NCI-H1105 treated with DMSO at 0.1 percent for 48 hours (cell line): ENCODE measurements at regions not wholly inside any gene's neighbourhood (a gene's known extent, or its start where the extent isn't known, plus 50 kb on each side); places are given as distances from the start of the nearest gene placed in this dataset.

Experiments used
- DNase-seq: peaks from one replicate; lab custom pipeline; 2025; lab: John Stamatoyannopoulos, UW

DNA sequence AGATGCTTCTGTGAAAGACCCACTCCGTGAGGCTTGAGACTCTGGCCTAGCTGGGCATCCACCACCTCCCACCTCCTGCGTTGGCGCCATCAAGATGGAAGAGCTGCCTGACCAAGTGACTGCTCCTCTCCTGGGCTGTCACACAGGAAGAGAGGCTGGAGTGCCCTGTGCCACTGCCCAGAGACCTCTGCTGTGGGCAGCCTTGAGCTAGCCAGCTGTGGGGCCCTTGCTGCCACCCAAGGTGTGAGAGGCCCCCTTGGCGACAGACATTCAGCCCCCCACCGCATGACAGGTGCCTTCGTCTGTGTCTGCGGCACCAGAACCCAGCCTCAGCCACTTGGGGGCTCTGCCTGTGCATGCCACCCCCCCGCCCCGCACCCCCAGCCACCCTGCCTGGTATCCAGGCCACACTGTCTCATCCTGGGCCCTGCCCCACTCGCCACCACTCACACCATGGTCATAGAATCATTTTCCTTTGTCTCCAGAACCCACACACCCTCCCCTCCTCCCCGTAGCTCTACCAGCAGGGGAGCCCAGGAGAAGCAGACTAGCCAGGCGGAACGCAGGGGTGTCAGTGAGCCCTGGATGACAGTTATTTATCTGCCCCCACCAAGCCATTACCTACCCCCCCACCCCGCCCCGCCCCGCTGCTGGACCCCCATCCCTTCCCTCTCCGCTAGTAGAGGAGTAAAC, 120.9 kb upstream of the LHX1 start:
- no peak for DNase-seq

DNA sequence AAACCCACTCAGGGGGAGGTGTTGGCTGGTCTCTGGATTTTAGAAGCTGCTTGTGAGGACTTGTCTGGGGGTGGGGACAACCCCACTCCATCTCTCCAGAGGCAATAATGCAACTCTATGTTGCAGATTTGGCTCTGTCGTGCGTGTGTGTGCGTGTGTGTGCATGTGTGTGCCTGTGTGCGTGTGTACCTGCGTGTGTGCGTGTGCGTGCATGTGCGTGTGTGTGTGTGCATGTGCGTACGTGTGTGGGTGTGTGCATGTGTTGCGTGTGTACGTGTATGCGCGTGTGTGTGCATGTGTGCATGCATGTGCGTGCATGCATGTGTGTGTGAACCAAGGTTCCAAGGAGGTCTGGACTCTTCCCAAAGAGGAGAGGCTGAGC, 120.4 kb upstream of the LHX1 start:
- DNase-seq: no peak

DNA sequence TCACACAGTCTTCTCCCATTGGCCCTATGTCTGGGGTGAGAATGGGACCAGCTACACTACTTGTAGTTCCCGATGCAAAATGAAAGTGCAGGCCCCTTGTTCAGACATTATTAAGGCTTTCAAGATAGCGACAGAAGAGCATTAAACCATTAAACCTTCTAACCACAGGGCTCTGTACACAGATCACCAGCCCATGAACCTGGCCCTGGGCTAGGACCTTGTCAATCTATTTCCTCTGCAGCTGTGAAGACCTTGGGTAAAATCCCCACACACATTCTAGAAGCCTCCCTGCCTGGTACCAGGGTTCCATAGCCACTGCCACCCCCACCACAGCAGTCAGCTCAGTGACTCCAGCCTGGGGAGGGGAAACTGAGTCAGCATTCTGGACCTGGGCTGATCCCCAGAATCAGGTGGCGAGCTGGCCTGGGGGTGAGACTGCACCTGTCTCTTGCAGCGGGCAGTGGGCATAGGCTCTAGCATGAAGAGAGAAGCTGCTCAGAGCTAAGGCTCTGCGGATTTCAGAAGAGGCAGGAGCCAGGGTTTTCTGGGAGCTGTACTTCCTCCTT, 119.7 kb upstream of the LHX1 start:
- DNase-seq: no peak

DNA sequence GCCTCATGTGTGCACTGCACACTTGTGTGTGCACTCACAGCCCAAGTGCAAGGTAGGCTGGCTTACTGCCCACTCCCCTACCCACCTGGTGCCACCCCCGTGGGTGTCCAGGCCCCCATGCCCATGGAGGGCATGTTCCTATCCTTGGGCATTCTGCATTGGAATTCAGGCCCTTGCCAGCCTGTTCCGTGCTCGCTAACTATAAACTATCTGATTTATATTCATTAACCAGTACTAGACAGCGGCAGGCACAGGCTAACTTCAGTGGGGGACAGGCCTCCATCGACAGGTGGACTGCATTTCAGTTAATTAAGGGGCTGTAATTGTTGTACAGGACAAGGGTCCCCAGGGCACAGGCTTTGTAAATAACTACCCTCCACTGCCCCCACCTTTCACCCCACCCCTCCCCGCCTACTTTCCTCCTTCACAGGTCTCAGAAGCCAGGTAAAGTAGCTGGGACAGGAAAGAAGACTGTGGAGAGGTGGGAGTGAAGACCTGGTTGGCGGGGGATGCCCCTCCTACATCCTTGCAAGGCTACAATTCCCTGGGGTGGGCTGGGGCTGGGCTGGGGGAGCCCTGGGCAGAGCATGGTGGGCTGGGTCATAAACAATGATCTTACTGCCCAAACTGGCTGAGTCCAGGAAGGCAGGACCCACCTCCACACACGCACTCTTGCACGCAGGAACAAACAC, 119.0 kb upstream of the LHX1 start:
- no peak for DNase-seq

DNA sequence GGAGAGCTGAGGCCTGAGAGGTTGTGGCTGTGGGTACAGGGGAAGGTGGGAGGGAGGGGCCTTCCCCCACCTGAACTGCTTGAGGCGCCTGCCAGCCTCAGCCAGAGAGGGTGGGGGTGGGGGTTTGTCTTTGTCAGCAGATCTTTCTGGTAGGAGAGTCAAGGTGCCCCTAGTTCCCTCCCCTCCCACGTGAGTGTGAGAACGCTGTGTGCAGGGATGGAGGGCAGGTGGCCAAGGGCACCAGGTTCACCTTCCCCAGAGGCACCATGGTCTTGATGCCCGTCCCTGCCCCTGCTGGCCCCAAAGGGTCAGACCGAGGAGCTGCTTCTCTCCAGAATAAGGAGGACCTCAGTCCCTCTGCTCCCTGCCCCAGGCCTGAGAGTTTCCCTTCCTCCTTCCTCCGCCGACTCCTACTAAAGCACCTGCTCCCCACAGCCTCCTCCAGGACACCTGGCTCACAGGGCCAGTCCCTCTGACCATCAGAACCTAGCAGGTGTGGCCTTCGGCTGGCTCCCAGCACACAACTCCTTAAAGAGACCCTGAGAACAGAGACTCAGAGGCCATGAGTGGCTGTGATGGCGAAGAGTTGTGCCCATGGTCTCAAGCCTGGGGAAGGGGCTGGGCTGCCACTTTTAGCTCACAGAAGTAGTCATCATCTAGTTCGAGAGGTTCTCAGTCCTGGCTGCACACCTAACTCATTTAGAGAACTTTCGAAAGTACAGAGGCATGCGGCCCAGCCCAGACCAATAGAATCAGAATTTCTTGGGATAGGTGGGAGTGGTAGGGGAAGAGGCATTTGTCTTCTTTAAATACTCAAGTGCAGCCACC, 113.2 kb upstream of the LHX1 start:
- no peak for DNase-seq

DNA sequence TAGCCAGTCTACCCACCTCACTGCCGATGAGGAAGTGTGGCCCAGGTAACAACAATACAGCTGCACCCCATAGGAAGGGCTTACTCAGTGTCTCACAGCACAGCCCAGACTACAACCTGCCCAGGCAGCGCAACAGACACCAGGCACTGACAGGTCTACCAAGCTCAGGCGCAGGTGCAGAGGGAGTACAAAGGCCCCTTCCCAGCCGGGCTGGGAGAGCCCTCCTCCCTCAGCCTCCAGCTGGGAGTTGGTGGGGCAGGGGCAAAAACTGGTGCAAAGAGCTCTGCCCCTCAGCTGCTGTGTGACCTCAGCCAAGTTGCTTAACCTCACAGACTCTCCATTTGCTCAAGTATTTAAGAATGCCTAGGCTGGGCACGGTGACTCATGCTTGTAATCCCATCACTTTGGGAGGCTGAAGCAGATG, 112.6 kb upstream of the LHX1 start:
- DNase-seq: no peak

DNA sequence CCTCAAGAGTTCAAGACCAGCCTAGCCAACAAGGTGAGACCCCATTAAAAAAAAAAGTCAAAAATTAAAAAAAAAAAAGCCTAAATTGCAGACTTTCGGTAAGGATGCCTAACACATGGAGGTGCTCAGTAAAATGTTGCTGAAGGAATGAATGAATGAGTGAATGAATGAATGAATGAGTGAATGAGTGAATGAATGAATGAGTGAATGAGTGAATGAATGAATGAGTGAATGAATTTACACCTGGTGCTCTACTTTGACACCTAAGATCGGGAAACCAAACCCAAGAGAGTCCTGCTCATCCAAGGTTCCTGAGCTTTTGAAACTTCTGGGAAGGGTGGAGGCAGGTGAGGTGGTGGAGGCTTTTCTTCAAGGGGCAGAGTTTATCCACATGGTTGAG, 112.2 kb upstream of the LHX1 start:
- no peak for DNase-seq

DNA sequence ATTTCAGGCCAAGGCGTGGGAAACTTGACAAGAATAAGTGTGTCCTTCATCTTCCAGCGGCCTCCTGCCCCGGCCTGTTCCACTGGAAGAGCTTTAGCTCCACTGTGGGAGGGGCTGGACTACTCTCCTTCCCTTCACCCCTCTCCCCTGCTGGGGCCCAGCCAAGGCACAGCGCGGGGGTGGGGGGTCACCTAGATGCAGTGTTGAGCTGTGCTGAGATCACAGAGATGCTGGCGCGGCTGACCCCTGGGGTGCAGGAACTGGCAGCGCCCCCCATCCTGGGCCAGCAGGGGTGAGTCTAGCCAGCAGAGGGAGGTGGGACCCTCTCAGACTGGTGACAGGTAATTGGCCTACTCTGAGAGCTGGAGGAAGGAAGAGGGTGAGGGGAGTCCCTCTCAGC, 111.8 kb upstream of the LHX1 start:
- no peak for DNase-seq

DNA sequence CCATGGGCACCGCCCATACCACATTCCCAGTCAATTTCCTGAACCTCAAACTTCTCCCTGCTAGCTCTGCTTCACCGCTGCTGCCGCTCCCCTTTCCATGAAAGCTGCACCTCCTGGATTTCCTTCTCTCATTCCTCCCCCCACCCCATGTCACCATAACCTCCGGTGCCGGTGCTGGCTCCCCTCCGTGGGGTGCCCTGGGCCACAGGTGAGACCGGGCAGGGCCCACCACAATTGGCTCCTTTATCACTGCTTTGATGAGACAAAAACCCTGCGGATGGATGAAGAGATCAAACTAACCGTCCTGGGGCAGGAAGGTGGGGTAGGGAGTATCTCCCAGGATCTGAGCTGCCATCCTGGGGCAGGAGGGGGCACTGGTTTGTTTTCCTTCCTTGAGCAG, 111.3 kb upstream of the LHX1 start:
- no peak for DNase-seq

DNA sequence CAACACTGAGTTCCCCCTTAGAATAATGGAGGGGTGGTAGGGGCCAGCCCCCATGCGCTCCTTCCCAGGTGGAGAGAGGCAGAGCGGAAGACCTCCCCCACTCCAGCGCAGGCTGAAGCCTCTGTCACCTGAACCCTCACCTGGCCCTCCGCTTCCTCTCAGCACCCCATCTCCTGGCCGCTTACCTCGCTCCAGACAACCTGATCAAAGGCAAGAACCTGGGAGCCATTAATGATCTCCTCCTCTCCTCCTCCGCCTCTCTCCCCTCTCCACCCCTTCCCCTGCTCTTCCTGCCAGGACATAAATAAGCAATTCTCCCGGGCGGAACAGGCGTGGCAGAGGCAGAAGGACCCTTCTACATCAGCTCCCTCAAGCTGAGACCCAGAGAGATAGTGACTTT, 110.2 kb upstream of the LHX1 start:
- DNase-seq: no peak

DNA sequence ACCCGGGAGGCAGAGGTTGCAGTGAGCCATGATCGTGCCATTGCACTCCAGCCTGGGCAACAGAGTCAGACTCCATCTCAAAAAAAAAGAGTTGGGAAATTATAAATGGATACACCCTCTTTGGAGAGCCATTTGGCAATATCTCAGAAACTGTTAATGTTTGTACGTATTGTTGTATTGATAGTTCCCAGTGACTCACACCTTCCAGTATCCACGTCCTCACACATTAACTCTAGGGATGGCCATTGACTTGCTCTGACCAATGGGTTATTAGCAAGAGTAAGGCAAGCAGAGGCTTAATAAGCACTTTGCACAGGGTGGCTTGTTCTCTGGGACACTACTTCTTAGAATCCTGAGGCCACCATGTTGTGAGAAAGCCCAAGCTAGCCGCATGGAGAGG, 107.6 kb upstream of the LHX1 start:
- DNase-seq: no peak

DNA sequence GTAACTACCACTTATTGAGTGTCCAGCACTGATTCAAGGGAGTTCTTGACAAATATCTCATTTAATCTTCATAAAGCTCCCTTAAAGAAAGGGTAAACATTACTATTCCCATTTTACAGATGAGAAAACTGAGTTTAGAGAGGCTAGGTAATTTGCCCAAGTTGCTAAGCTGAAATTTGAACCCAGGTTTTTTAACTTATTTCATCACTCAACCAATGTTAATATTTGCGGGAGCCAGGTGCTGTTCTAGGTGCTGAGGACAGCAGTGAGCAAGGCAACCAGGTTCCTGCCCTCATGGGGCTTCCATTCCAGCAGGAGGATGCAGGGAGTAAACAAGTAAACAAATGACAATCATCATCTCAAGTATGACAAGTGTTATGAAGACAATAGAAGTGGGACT, 104.0 kb upstream of the LHX1 start:
- DNase-seq: no peak

DNA sequence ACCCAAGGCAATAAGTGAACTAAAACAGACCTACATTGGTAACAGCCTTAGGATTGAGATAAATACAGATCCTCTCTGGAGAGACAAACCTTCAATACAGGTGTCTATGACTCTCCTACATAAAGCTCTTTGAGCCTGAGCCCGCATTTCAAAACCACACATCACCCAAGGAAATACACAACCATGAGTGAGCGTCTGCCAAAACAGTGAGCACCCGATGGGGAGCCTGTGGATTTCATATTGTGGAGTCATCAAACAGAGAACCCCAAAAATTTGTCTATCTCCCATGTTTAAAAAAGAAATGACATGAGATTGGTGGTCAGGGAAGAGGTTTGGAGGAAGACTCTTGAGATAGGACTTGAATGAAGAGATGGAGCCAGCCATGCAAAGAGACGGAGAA, 102.2 kb upstream of the LHX1 start:
- no peak for DNase-seq

DNA sequence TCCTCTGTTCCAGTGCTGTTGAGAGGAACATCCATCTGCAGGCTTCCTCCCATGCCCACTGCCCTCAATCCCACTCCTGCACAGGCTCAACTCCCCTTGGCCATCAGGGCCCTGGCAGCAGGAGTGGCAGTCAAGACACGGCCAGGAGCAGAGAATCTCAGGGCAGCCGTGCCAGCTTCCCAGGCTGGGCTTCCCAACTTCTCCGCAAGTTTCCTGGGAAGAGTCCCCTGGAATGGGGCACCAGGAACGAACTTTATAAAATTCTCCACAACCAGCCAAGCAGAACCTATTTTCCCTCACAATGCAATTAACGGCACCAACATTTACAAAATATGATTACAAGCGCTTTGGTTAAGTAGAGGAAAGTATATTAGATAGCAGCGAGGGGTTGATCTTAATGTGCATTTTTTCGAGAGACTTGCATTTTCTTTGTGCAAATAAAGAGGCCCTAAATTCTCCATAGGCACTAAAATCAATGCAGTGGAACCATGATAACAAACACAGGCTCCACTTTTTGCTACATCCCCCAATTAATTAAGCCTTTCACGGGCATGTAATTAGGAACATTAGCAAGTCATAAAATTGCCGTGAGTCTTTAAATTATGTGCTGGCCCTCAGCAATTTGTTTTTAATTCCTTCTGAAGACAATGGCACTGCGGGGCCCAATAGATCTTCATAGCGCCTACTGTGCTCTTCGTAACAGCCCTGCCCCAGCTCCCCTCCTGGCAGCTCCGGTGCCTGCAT, 99.9 kb upstream of the LHX1 start:
- DNase-seq: peak; percentile 57

DNA sequence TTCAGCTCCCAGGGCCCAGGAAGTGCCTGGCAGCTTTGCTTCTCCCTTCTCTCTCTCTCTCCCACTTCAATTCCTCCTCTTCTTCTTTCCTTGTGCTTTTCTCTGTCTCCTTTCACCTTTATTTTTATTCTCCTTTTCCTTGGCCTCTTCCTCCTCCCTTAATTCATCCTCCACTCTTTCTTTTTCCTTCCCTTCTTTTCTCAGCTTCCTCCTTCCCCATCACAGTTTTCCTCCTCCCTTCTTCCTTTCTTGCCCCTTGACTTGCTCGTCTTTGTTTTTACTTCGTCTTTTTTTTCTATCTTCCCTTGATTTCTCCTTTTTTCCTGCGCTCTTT, 99.4 kb upstream of the LHX1 start:
- DNase-seq: no peak

DNA sequence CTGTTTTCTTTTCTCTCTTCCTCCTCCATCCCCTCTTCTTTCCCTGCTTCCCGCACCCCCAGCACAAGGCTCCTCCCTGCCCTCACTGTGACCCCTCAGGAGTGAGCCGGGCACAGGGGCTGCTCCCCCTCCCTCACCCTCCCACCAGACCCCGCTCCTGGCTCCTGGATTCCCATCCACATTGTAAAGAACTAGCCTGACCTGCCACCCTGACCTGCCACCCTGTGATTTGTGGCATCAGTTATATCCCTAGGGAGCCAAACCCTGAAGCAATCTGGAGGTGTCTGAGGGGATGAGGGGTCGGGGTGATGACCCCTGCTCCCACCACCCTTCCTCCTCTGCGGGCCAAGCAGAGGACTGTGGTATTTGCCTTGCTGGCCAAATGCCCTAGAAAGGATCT, 98.0 kb upstream of the LHX1 start:
- DNase-seq: no peak

DNA sequence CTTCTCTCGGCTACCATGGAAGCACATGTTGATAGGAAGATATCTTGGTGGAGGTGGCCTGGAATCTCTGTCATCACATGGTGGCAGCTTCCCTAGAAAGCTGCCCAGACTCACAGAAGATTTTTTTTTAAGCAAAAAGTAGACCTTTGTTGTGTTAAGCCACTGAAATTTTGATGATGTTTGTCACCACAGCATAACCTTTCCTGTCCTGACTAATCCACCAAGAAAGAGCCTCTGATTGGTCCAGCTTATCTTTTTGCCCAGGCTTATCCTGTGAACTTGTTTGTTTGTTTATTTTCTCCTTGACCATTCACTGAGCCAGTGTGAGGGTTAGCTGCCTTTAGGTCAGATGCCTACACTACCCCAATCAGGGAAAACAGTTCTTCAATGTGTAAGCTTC, 96.5 kb upstream of the LHX1 start:
- DNase-seq: no peak

DNA sequence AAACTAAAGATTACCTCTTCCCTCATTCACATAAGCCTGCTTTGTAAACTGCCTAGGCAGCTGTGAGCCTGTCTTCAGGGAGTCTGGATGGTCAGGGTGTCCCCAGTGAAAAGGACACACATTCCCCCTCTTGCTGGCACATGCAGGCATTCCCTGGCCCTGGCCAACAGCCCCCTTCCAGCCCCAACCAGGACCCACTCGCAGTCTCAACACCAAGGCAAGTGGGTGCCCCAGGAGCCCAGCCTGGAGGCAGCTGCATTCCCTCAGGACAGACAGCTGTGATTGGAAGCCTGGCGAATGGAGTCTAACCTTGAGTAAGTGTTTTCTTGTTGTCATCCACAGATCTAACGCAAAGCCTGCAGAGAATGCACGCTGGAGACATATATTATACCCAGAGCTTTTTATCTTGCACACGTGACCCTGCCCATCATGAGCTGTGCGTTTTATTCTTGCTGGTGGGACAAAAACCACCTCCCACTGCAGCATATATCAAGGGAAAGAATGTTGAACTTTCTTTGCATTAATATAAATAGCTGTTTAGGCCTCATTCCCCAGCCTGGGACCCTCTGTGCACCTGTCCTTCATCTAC, 95.0 kb upstream of the LHX1 start:
- DNase-seq: no peak

DNA sequence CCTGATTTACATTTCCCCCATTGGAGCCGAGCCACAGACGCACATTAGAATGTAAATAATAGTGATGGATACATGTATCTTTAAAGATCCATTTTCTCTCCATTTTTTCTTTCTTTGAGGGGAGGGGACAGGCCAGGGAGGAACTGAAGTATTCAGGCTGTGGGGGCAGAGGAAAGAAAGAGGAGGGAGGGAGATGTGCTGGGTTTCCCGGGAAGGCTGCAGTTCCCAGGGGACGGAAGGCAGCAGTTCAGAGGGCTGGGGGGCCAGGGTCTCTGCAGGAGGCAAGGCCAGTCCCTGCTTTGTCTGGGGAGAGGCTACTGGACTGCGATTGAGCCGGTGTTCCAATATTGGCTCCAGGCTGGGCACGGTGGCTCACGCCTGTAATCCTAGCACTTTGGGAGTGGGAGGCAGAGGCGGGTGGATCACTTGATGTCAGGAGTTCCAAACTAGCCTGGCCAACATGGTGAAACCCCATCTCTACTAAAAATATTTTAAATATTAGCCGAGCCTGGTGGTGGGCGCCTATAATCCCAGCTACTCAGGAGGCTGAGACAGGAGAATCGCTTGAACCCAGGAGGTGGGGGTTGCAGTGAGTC, 94.2 kb upstream of the LHX1 start:
- DNase-seq: no peak

DNA sequence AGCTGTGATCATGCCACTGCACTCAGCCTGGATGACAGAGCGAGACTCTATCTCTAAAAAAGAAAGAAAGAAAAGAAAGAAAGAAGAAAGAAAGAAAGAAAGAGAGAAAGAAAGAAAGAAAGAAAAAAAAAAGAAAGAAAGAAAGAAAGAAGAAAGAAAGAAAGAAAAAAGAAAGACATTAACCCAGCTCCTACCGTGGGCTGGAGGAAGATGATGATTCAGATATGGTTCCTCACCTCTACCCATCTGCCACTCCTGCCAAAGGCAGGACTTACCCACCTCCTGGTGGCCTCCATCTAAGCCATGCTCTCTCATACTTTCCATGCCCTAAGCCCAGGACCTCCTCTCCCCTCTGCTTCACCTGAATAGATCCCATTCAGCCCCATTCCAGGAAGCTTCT, 93.3 kb upstream of the LHX1 start:
- DNase-seq: no peak

DNA sequence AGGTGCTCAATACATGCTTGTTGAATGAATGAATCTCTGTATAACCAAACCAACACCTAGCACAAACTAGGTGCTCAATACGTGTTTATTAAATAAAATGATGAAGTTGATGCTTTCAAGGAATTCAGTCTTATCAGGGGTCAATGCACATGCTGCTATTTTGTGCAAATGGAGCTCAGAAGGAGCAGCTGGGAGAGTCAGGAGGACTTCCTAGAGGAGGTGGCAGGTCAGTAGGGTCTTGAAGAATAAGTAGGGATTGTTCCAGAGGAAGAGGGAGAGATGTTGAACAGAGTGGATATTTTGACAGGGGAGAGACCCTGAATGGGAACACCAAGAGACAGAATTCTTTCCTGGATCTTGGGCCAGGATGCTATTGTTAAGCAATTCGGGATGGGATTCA, 92.7 kb upstream of the LHX1 start:
- DNase-seq: no peak

DNA sequence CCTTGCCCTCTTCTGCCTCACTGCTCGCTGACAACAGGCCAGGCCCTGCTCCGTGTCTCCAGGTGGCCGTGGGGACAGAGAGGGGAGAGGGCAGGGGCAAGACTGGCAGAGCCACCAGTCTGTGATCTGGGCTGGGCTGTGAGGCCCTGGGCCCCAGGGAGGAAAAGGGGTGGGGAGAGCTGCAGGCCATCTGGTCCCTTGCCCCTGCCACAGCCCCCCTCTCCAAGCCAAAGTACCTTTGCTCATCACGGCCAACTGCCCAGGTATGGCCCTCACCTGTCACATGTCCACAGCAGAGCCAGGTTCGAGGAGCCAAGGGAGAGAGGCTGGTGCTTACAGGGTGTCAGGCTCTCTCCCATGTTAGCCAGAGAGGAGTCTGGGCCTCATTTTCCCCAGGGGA, 91.4 kb upstream of the LHX1 start:
- DNase-seq: no peak
